Mesenteric fat pad (tissue), 1 donor: ENCODE measurements at regions not wholly inside any gene's neighbourhood (a gene's known extent, or its start where the extent isn't known, plus 50 kb on each side); places are given as distances from the start of the nearest gene placed in this dataset.
"Not testable (repeated sequence)": the region's sequence is repeated elsewhere in the genome, so short reads cannot be mapped to it uniquely, and the experiment has no call there.

Experiments used
- DNase-seq: peaks from one replicate; pipeline ENCODE4 v3.0.0-alpha.2; 2020; ENCODE audit warnings: low spot score
- donor health status: DM: yes; HTN: yes; CAD: no.

- DNase-seq: no peak
These were observed 305.1 kb upstream of the GULP1 start for GRCh38 chr2:187986390-187987105.

- no peak for DNase-seq
These were observed 303.3 kb upstream of the GULP1 start for GRCh38 chr2:187988348-187988747.

GRCh38 chr2:187989925-187990623 is 301.6 kb upstream of the GULP1 start:
- no peak for DNase-seq

- DNase-seq: no peak
These were observed 300.3 kb upstream of the GULP1 start for GRCh38 chr2:187991389-187991788.

GRCh38 chr2:187994464-187995331 is 297.0 kb upstream of the GULP1 start:
- DNase-seq: no peak

- no peak for DNase-seq
These were observed 296.1 kb upstream of the GULP1 start for GRCh38 chr2:187995556-187995955.

GRCh38 chr2:187996630-187997029 is 295.0 kb upstream of the GULP1 start:
- DNase-seq: no peak

GRCh38 chr2:188000189-188000588 is 291.5 kb upstream of the GULP1 start:
- DNase-seq: no peak

- DNase-seq: no peak
These were observed 287.9 kb upstream of the GULP1 start for GRCh38 chr2:188003800-188004199.

- DNase-seq: no peak
These were observed 277.9 kb upstream of the GULP1 start for GRCh38 chr2:188013767-188014166.

- no peak for DNase-seq
These were observed 274.8 kb upstream of the GULP1 start for GRCh38 chr2:188016917-188017316.

- DNase-seq: no peak
These were observed 269.3 kb upstream of the GULP1 start for GRCh38 chr2:188022389-188022788.

GRCh38 chr2:188023035-188023434 is 268.6 kb upstream of the GULP1 start:
- no peak for DNase-seq

GRCh38 chr2:188024811-188025210 is 266.9 kb upstream of the GULP1 start:
- no peak for DNase-seq

- DNase-seq: no peak
These were observed 262.9 kb upstream of the GULP1 start for GRCh38 chr2:188028739-188029138.

- no peak for DNase-seq
These were observed 259.4 kb upstream of the GULP1 start for GRCh38 chr2:188032306-188032705.

GRCh38 chr2:188032786-188033185 is 258.9 kb upstream of the GULP1 start:
- no peak for DNase-seq

- not testable (repeated sequence) for DNase-seq
These were observed 258.4 kb upstream of the GULP1 start for GRCh38 chr2:188033240-188033639.

- DNase-seq: not testable (repeated sequence)
These were observed 257.6 kb upstream of the GULP1 start for GRCh38 chr2:188034102-188034501.

- not testable (repeated sequence) for DNase-seq
These were observed 256.3 kb upstream of the GULP1 start for GRCh38 chr2:188035377-188035776.

GRCh38 chr2:188036786-188037185 is 254.9 kb upstream of the GULP1 start:
- not testable (repeated sequence) for DNase-seq

GRCh38 chr2:188039307-188039706 is 252.4 kb upstream of the GULP1 start:
- DNase-seq: no peak
